HPDE6-E6E7 (cell line): ENCODE measurements at regions not wholly inside any gene's neighbourhood (a gene's known extent, or its start where the extent isn't known, plus 50 kb on each side); places are given as distances from the start of the nearest gene placed in this dataset.
A peak's percentile ranks its signal among the peaks of the same experiment; 100 is the strongest.

Experiments
- DNase-seq: peaks from one replicate; pipeline ENCODE4 v3.0.0; 2011; ENCODE audit warnings: missing footprints; ENCODE audit errors: extremely low spot score

GRCh38 chr2:208545403-208546042, 138.9 kb downstream of the PTH2R start:
- DNase-seq = no peak

- no peak for DNase-seq
These were observed 139.5 kb downstream of the PTH2R start for GRCh38 chr2:208546107-208546506.

- no peak for DNase-seq
These were observed 140.5 kb downstream of the PTH2R start for GRCh38 chr2:208546860-208547650.

GRCh38 chr2:208548700-208549099, 142.1 kb downstream of the PTH2R start:
- no peak for DNase-seq

- no peak for DNase-seq
These were observed 143.1 kb downstream of the PTH2R start for GRCh38 chr2:208549546-208550158.

- DNase-seq = no peak
These were observed 146.4 kb downstream of the PTH2R start for GRCh38 chr2:208552943-208553342.

- DNase-seq = no peak
These were observed 150.4 kb downstream of the PTH2R start for GRCh38 chr2:208556983-208557484.

- DNase-seq = no peak
These were observed 159.3 kb downstream of the PTH2R start for GRCh38 chr2:208565690-208566416.

- no peak for DNase-seq
These were observed 161.6 kb downstream of the PTH2R start for GRCh38 chr2:208568203-208568602.

GRCh38 chr2:208570066-208570465, 163.5 kb downstream of the PTH2R start:
- no peak for DNase-seq

GRCh38 chr2:208570851-208571763, 164.5 kb downstream of the PTH2R start:
- DNase-seq = no peak

GRCh38 chr2:208571764-208572131, 165.2 kb downstream of the PTH2R start:
- DNase-seq = no peak

- DNase-seq = no peak
These were observed 167.0 kb downstream of the PTH2R start for GRCh38 chr2:208573569-208573968.

- DNase-seq = no peak
These were observed 173.1 kb downstream of the PTH2R start for GRCh38 chr2:208579678-208580077.

GRCh38 chr2:208584378-208584985, 177.9 kb downstream of the PTH2R start:
- no peak for DNase-seq

GRCh38 chr2:208586516-208586915, 179.9 kb downstream of the PTH2R start:
- no peak for DNase-seq

GRCh38 chr2:208594642-208595385, 188.2 kb downstream of the PTH2R start:
- no peak for DNase-seq

- DNase-seq = peak; percentile 47
These were observed 189.0 kb downstream of the PTH2R start for GRCh38 chr2:208595386-208596275.

- no peak for DNase-seq
These were observed 201.1 kb downstream of the PTH2R start for GRCh38 chr2:208607694-208608093.
